ENCODE measurements at regions not wholly inside any gene's neighbourhood (a gene's known extent, or its start where the extent isn't known, plus 50 kb on each side); places are given as distances from the start of the nearest gene placed in this dataset.

DNA sequence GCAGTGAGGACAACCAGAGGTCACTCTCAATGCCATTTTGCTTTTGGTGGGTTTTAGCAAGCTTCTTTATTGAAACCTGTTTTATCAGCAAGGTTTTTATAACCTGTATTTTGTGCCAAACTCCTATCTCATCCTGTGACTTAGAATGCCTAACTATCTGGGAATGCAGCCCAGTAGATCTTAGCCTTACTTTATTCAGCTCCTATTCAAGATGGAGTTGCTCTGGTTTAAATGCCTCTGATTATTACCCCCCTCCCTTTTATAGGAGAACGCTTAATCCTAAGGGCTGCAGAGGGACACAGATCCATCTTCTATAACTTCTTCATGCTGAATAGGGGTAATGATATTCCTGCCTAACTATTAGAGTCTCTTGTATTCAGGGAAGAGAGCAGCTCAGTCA, 179.1 kb downstream of the KIF18A start:
- WGBS, 2 donors = 80 to 93% methylated on average over 1 of the region's 1 CpG
- no peaks in the 10 kb centered on the region for H3K27me3 ChIP-seq
- DNase-seq = no peak
- no peaks in the 10 kb centered on the region for H3K9me3 ChIP-seq
- TF ChIP-seq, protein P1, sequence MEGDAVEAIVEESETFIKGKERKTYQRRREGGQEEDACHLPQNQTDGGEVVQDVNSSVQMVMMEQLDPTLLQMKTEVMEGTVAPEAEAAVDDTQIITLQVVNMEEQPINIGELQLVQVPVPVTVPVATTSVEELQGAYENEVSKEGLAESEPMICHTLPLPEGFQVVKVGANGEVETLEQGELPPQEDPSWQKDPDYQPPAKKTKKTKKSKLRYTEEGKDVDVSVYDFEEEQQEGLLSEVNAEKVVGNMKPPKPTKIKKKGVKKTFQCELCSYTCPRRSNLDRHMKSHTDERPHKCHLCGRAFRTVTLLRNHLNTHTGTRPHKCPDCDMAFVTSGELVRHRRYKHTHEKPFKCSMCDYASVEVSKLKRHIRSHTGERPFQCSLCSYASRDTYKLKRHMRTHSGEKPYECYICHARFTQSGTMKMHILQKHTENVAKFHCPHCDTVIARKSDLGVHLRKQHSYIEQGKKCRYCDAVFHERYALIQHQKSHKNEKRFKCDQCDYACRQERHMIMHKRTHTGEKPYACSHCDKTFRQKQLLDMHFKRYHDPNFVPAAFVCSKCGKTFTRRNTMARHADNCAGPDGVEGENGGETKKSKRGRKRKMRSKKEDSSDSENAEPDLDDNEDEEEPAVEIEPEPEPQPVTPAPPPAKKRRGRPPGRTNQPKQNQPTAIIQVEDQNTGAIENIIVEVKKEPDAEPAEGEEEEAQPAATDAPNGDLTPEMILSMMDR (IDR thresholded peaks at IDR 0.05) = no peak
- TF ChIP-seq POLR2A (IDR thresholded peaks at IDR 0.05) = no peak
- intact Hi-C loops (cut with DNase I; ENCODE audit: low total_unique reads) = no loop called here
- H3K36me3 ChIP-seq (ENCODE audit: low read depth, missing control alignments) = no peaks in the 10 kb centered on the region
- no peak overlapping the region for H3K27ac ChIP-seq
- H3K4me1 ChIP-seq = no peaks in the 10 kb centered on the region
- H3K4me3 ChIP-seq = no peak overlapping the region

DNA sequence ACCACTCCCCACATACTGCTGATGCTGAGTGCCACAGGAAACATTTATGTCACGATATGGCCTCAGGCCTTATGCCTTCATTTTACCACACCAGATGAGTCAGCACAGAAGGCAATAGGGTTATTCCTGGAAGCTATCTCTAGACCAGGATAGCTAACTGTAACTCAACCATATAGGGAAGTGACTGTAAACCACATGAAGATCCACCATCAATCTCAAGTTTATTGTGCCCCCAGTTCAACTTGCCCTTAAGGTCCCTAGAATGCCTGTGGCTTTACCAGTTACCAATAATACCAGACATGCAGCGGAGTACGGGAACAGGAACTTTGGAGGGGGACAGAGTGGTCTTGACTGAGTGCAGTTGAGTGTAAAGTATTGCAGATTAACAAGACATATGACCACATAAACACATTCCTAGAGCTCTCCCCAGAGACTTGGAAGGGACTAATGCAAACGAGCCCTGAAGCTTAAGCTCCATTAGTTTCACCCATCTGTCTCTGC, 180.9 kb downstream of the KIF18A start:
- WGBS, 2 donors = 73 to 74% methylated on average over 4 of the region's 4 CpGs

DNA sequence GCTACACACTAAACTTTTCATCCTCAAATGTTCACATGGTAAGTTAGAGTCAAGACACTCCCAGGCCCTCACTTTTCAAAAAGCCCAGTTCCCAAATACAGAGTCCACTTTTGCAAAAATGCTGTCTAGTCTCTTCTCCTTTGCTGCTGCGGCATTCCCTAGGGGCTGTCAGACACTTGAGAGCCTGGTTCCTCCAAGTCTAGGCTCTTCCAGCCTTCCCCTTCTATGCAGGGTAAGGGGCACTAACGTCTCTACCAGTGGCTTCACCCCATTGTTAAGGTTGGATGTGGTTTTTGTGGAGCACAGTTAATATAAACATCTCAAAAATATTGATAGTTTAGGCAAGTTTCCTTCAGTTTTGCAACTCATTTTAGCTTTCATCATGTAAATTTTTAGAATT, 181.5 kb downstream of the KIF18A start:
- no peaks in the 10 kb centered on the region for H3K4me1 ChIP-seq
- no peak overlapping the region for H3K27ac ChIP-seq
- TF ChIP-seq, protein P1 (IDR thresholded peaks at IDR 0.05) = no peak
- TF ChIP-seq POLR2A (IDR thresholded peaks at IDR 0.05) = no peak
- H3K4me3 ChIP-seq = no peak overlapping the region
- no peak for DNase-seq
- no peaks in the 10 kb centered on the region for H3K27me3 ChIP-seq
- intact Hi-C loops (cut with DNase I; ENCODE audit: low total_unique reads) = no loop called here
- WGBS, 2 donors = 81 to 88% methylated on average over 2 of the region's 2 CpGs
- no peaks in the 10 kb centered on the region for H3K36me3 ChIP-seq (ENCODE audit: low read depth, missing control alignments)
- H3K9me3 ChIP-seq = no peaks in the 10 kb centered on the region

More for the DNA sequence above, 180.9 kb downstream of the KIF18A start:
- H3K27me3 ChIP-seq = no peaks in the 10 kb centered on the region
- TF ChIP-seq POLR2A (IDR thresholded peaks at IDR 0.05) = no peak
- TF ChIP-seq, protein P1 (IDR thresholded peaks at IDR 0.05) = no peak
- intact Hi-C loops (cut with DNase I; ENCODE audit: low total_unique reads) = no loop called here
- no peak overlapping the region for H3K4me3 ChIP-seq
- no peaks in the 10 kb centered on the region for H3K4me1 ChIP-seq
- no peak for DNase-seq
- no peaks in the 10 kb centered on the region for H3K36me3 ChIP-seq (ENCODE audit: low read depth, missing control alignments)
- H3K9me3 ChIP-seq = no peaks in the 10 kb centered on the region
- no peak overlapping the region for H3K27ac ChIP-seq

DNA sequence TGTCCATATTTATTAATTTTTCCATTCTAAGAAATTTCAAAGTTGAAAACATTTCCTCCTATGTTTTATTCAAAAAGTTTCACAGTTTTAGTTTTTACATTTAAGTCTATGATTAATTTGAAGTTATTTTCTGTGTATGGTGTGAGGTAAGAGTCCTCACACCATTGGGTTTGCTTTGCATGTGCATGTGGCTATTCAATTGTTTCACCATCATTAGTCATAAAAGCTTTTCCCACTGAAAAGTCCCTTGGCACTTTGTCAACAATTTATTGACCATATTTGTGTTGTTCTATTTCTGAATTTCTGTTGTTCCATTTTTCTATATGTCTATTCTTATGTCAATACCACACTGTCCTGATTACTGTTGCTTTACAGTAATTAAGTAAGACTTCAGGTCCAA, 186.5 kb downstream of the KIF18A start:
- no peaks in the 10 kb centered on the region for H3K36me3 ChIP-seq (ENCODE audit: low read depth, missing control alignments)
- no peak for DNase-seq
- H3K27me3 ChIP-seq = no peaks in the 10 kb centered on the region
- H3K27ac ChIP-seq = no peak overlapping the region
- intact Hi-C loops (cut with DNase I; ENCODE audit: low total_unique reads) = no loop called here
- no peaks in the 10 kb centered on the region for H3K9me3 ChIP-seq
- no peak overlapping the region for H3K4me3 ChIP-seq
- TF ChIP-seq, protein P1 (IDR thresholded peaks at IDR 0.05) = no peak
- TF ChIP-seq POLR2A (IDR thresholded peaks at IDR 0.05) = no peak
- H3K4me1 ChIP-seq = no peaks in the 10 kb centered on the region

DNA sequence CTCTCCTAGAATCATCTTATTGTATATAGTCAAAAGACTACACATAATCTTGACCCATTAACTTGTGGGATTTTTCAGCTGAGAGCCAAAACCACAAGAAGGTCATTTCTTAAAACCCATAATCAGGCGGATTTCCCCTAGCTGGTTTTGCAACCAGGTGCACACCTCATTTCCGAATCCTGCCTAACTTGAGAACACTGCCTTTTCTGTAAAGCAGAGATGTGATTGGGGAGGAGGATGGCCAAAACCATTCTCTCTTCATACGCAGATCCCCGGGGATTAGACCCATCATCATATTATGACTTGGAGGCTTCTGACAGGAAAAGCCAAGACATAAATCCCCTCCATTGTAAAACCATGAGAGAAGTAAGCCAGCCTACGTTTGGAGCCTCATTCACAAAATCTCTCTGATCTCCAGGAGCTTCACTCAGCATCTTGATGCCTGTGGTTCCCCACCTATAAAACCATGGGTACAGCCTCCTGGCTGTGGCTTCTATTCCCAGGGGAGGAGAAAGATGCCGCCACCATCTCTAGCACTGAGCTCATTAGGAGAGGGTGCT, 191.3 kb downstream of the KIF18A start:
- no peaks in the 10 kb centered on the region for H3K36me3 ChIP-seq (ENCODE audit: low read depth, missing control alignments)
- no peaks in the 10 kb centered on the region for H3K27me3 ChIP-seq
- intact Hi-C loops (cut with DNase I; ENCODE audit: low total_unique reads) = no loop called here
- H3K4me1 ChIP-seq = no peaks in the 10 kb centered on the region
- TF ChIP-seq, protein P1 (IDR thresholded peaks at IDR 0.05) = no peak
- no peak for TF ChIP-seq POLR2A (IDR thresholded peaks at IDR 0.05)
- no peaks in the 10 kb centered on the region for H3K9me3 ChIP-seq
- no peak overlapping the region for H3K4me3 ChIP-seq
- DNase-seq = no peak
- H3K27ac ChIP-seq = no peak overlapping the region
- 85 to 86% methylated on average over 6 of the region's 6 CpGs for WGBS, 2 donors

All from testis (tissue), 2 donors.